OCI-LY3 (cell line): ENCODE measurements at regions not wholly inside any gene's neighbourhood (a gene's known extent, or its start where the extent isn't known, plus 50 kb on each side); places are given as distances from the start of the nearest gene placed in this dataset.

Experiments
- H2AFZ ChIP-seq: fragments of 200-600, 300-600 bp; shearing (Covaris generic); 2 replicates; pipeline ENCODE4 v1.6.0; 2014; ENCODE audit warnings: antibody characterized with exemption, low read depth, low read length
- H3K27ac ChIP-seq: fragments of 200-600, 300-600 bp; sonication (generic); 2 replicates; pipeline ENCODE4 v1.5.1; 2014; ENCODE audit warnings: mild to moderate bottlenecking, low read length, moderate library complexity, mixed read lengths
- H3K27me3 ChIP-seq: fragments of 200-600, 300-600 bp; sonication (generic); 2 replicates; pipeline ENCODE4 v1.6.1; 2014; ENCODE audit warnings: low read depth, low read length, mixed read lengths
- H3K36me3 ChIP-seq: fragments of 200-600, 300-600 bp; sonication (generic); replicated peaks from 2 replicates; pipeline ENCODE3; 2014; ENCODE audit warnings: low read depth, low read length, mixed read lengths
- H3K4me1 ChIP-seq: fragments of 300-600, 200-600 bp; sonication (generic); 2 replicates; pipeline ENCODE4 v1.6.1; 2014; ENCODE audit warnings: low read length, mixed read lengths
- H3K4me2 ChIP-seq: fragments of 200-600, 300-600 bp; sonication (generic); 2 replicates; pipeline ENCODE4 v1.6.1; 2014; ENCODE audit warnings: low read length, mixed read lengths
- H3K4me3 ChIP-seq: fragments of 300-600, 200-600 bp; sonication (generic); 2 replicates; pipeline ENCODE4 v1.5.1; 2014; ENCODE audit warnings: antibody characterized with exemption, mild to moderate bottlenecking, low read length, moderate library complexity
- H3K79me2 ChIP-seq: fragments of 300-600, 200-600 bp; shearing (Covaris generic); 2 replicates; pipeline ENCODE4 v1.6.1; 2014; ENCODE audit warnings: mild to moderate bottlenecking, low read length, mixed read lengths
- H3K9ac ChIP-seq: fragments of 300-600, 200-600 bp; shearing (Covaris generic); 2 replicates; pipeline ENCODE4 v1.6.0; 2014; ENCODE audit warnings: mild to moderate bottlenecking, low read length, moderate library complexity
- H3K9me3 ChIP-seq: fragments of 200-600, 300-600 bp; shearing (Covaris generic); 2 replicates; pipeline ENCODE4 v1.6.1; 2014; ENCODE audit warnings: low read length, mixed read lengths; ENCODE audit not compliant: insufficient read depth
- H4K20me1 ChIP-seq: fragments of 200-600, 300-600 bp; sonication (generic); 2 replicates; pipeline ENCODE4 v1.6.1; 2016; ENCODE audit warnings: low read length, mixed read lengths; ENCODE audit not compliant: insufficient read depth
- CTCF ChIP-seq: fragments of 200-600, 300-600 bp; sonication (generic); IDR thresholded peaks from 2 replicates; pipeline ENCODE4 v1.5.1; 2014; ENCODE audit warnings: antibody characterized with exemption, low read length, low read depth
- EZH2phosphoT487 ChIP-seq: fragments of 200-600 bp; shearing (Covaris generic); IDR thresholded peaks from 2 replicates; pipeline ENCODE4 v1.6.1; 2018; ENCODE audit warnings: antibody characterized with exemption, mixed run types, low read depth

GRCh38 chr6:62393608-62394007 lies 107.6 kb upstream of the KHDRBS2 start:
- H3K9ac ChIP-seq = no peak overlapping the region
- no peaks in the 10 kb centered on the region for H4K20me1 ChIP-seq
- no peak overlapping the region for H3K4me2 ChIP-seq
- H3K9me3 ChIP-seq = no peaks in the 10 kb centered on the region
- H2AFZ ChIP-seq = no peak overlapping the region
- no peaks in the 10 kb centered on the region for H3K27me3 ChIP-seq
- no peaks in the 10 kb centered on the region for H3K36me3 ChIP-seq
- no peaks in the 10 kb centered on the region for H3K79me2 ChIP-seq
- H3K4me3 ChIP-seq = no peak overlapping the region
- TF ChIP-seq EZH2phosphoT487 (no peak), CTCF (no peak)
- H3K27ac ChIP-seq = no peak overlapping the region
- peaks cover 21% of the 10 kb centered on the region for H3K4me1 ChIP-seq

- no peaks in the 10 kb centered on the region for H3K9me3 ChIP-seq
- no peaks in the 10 kb centered on the region for H3K27me3 ChIP-seq
- H3K4me3 ChIP-seq = no peak overlapping the region
- H4K20me1 ChIP-seq = no peaks in the 10 kb centered on the region
- TF ChIP-seq EZH2phosphoT487 (no peak), CTCF (no peak)
- H3K4me1 ChIP-seq = peaks cover 21% of the 10 kb centered on the region
- H3K79me2 ChIP-seq = no peaks in the 10 kb centered on the region
- no peak overlapping the region for H2AFZ ChIP-seq
- no peak overlapping the region for H3K27ac ChIP-seq
- H3K9ac ChIP-seq = no peak overlapping the region
- H3K36me3 ChIP-seq = no peaks in the 10 kb centered on the region
- H3K4me2 ChIP-seq = no peak overlapping the region
Measured at GRCh38 chr6:62392291-62392690, 106.3 kb upstream of the KHDRBS2 start.

GRCh38 chr6:62391358-62391757 lies 105.3 kb upstream of the KHDRBS2 start:
- H3K4me3 ChIP-seq = no peak overlapping the region
- peaks cover 21% of the 10 kb centered on the region for H3K4me1 ChIP-seq
- H3K36me3 ChIP-seq = no peaks in the 10 kb centered on the region
- no peaks in the 10 kb centered on the region for H3K9me3 ChIP-seq
- H3K79me2 ChIP-seq = no peaks in the 10 kb centered on the region
- no peaks in the 10 kb centered on the region for H3K27me3 ChIP-seq
- H4K20me1 ChIP-seq = no peaks in the 10 kb centered on the region
- no peak overlapping the region for H2AFZ ChIP-seq
- H3K4me2 ChIP-seq = peak overlapping the region; percentile 14; the same call in 1 of the 2 replicates
- TF ChIP-seq EZH2phosphoT487 (no peak), CTCF (no peak)
- H3K27ac ChIP-seq = no peak overlapping the region
- H3K9ac ChIP-seq = no peak overlapping the region

- Histone ChIP-seq H4K20me1 (no peaks in the 10 kb centered on the region), H3K4me3 (no peak overlapping the region), H3K27me3 (no peaks in the 10 kb centered on the region), H3K9ac (no peak overlapping the region), H2AFZ (no peak overlapping the region), H3K4me1 (peaks cover 21% of the 10 kb centered on the region), H3K4me2 (peak overlapping the region; percentile 14), H3K36me3 (no peaks in the 10 kb centered on the region), H3K27ac (no peak overlapping the region), H3K79me2 (no peaks in the 10 kb centered on the region), H3K9me3 (no peaks in the 10 kb centered on the region)
- no peak for TF ChIP-seq EZH2phosphoT487
- no peak for TF ChIP-seq CTCF
Measured at GRCh38 chr6:62390401-62390800, 104.4 kb upstream of the KHDRBS2 start.
